ENCODE measurements at regions not wholly inside any gene's neighbourhood (a gene's known extent, or its start where the extent isn't known, plus 50 kb on each side); places are given as distances from the start of the nearest gene placed in this dataset.
A peak's percentile ranks its signal among the peaks of the same experiment; 100 is the strongest.
"Not testable (repeated sequence)": the region's sequence is repeated elsewhere in the genome, so short reads cannot be mapped to it uniquely, and the experiment has no call there.

DNA sequence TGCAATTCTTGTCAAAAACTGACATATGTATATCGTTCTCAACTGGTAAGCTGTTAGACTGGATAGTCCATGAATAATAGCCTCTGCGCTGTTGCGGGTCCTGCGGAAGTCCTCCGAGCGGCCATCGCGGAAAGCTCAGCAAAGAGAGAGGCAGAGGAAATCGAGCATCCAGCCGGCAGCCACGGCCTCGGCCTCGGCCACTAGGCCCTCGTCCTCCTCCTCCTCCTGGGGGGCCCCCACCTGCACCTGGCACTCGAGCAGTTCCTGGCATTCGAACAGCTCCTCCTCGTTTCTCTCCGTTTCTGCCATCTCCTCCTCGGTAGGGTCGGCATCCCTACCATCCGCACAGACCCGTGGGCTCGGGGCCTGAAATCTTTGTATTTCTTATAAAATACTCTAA lies 111.2 kb upstream of the CYLC1 start:
- H3K4me3 Mint-ChIP-seq (ENCODE audit: unreplicated experiment); H3K9me3 ChIP-seq; POLR2A ChIA-PET; H3K4me1 Mint-ChIP-seq (ENCODE audit: low read depth, unreplicated experiment); H3K27ac Mint-ChIP-seq (ENCODE audit: unreplicated experiment); H3K4me1 ChIP-seq; H3K36me3 Mint-ChIP-seq (ENCODE audit: insufficient read depth, unreplicated experiment); H3K27me3 Mint-ChIP-seq (ENCODE audit: insufficient read depth, unreplicated experiment); H3K27me3 ChIP-seq (replicated peaks; ENCODE audit: control insufficient read depth, insufficient read depth, low read length); intact Hi-C loops (cut with micrococcal nuclease; ENCODE audit: unreplicated experiment); H3K4me3 ChIP-seq (ENCODE audit: low read depth, low read length); H3K36me3 ChIP-seq (ENCODE audit: control insufficient read depth, insufficient read depth, low read length); BruUV-seq (replicated peaks); H3K9me3 Mint-ChIP-seq (ENCODE audit: unreplicated experiment); DNase-seq: not testable (repeated sequence)
- CTCF ChIA-PET, result interaction anchor here (0.7 kb wide), 1 partner anchor 17 kb away, joined by 3 read pairs; no protein-coding TSS in a partner anchor

DNA sequence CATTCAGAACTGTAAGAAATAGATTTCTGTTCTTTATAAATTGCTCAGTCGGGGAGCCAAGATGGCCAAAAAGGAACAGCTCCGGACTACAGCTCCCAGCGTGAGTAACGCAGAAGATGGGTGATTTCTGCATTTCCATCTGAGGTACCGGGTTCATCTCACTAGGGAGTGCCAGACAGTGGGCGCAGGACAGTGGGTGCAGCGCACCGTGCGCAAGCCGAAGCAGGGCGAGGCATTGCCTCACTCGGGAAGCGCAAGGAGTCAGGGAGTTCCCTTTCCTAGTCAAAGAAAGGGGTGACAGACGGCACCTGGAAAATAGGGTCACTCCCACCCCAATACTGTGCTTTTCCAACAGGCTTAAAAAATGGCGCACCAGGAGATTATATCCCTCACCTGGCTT lies 110.5 kb upstream of the CYLC1 start:
- H3K4me1 Mint-ChIP-seq (ENCODE audit: low read depth, unreplicated experiment); intact Hi-C loops (cut with micrococcal nuclease; ENCODE audit: unreplicated experiment); DNase-seq; H3K27me3 ChIP-seq (replicated peaks; ENCODE audit: control insufficient read depth, insufficient read depth, low read length); H3K9me3 ChIP-seq; H3K27ac Mint-ChIP-seq (ENCODE audit: unreplicated experiment); H3K27me3 Mint-ChIP-seq (ENCODE audit: insufficient read depth, unreplicated experiment); BruUV-seq (replicated peaks); H3K4me3 ChIP-seq (ENCODE audit: low read depth, low read length); H3K36me3 ChIP-seq (ENCODE audit: control insufficient read depth, insufficient read depth, low read length); H3K9me3 Mint-ChIP-seq (ENCODE audit: unreplicated experiment); CTCF ChIA-PET; POLR2A ChIA-PET; H3K4me3 Mint-ChIP-seq (ENCODE audit: unreplicated experiment); H3K36me3 Mint-ChIP-seq (ENCODE audit: insufficient read depth, unreplicated experiment); H3K4me1 ChIP-seq: not testable (repeated sequence)

- Histone ChIP-seq H3K4me1 (no peaks in the 10 kb centered on the region), H3K27me3 (replicated peaks; ENCODE audit: control insufficient read depth, insufficient read depth, low read length) (no peaks in the 10 kb centered on the region), H3K9me3 (no peaks in the 10 kb centered on the region), H3K4me3 (ENCODE audit: low read depth, low read length) (no peak overlapping the region), H3K36me3 (ENCODE audit: control insufficient read depth, insufficient read depth, low read length) (no peaks in the 10 kb centered on the region)
- Mint-ChIP-seq H3K36me3 (ENCODE audit: insufficient read depth, unreplicated experiment) (no peaks in the 10 kb centered on the region), H3K27ac (ENCODE audit: unreplicated experiment) (no peak overlapping the region), H3K9me3 (ENCODE audit: unreplicated experiment) (no peaks in the 10 kb centered on the region), H3K4me1 (ENCODE audit: low read depth, unreplicated experiment) (no peaks in the 10 kb centered on the region), H3K27me3 (ENCODE audit: insufficient read depth, unreplicated experiment) (no peaks in the 10 kb centered on the region), H3K4me3 (ENCODE audit: unreplicated experiment) (no peak overlapping the region)
- ChIA-PET CTCF (no interaction called here), POLR2A (no interaction called here)
- no peak for DNase-seq
- intact Hi-C loops (cut with micrococcal nuclease; ENCODE audit: unreplicated experiment), result loop anchor here (2.0 kb wide), 1 partner anchor 291 kb away; no protein-coding TSS in a partner anchor
- BruUV-seq (replicated peaks), result no TSS peak
- peak in 1 of 2 experiments; percentile 37 for TF ChIP-seq CTCF (IDR thresholded peaks at IDR 0.05; ENCODE audit: insufficient read depth in 1 of 2, low read depth in 1 of 2, low read length in 1 of 2, severe bottlenecking in 1 of 2, unreplicated experiment in 1 of 2)
These were observed 101.1 kb upstream of the CYLC1 start for GRCh38 chrX:83759872-83760271.

GRCh38 chrX:83771664-83772063 lies 89.3 kb upstream of the CYLC1 start:
- ChIA-PET CTCF (no interaction called here), POLR2A (no interaction called here)
- TF ChIP-seq CTCF (IDR thresholded peaks at IDR 0.05; ENCODE audit: insufficient read depth in 1 of 2, low read depth in 1 of 2, low read length in 1 of 2, severe bottlenecking in 1 of 2, unreplicated experiment in 1 of 2), result no peak
- Histone ChIP-seq H3K4me1 (no peaks in the 10 kb centered on the region), H3K36me3 (ENCODE audit: control insufficient read depth, insufficient read depth, low read length) (no peaks in the 10 kb centered on the region), H3K27me3 (replicated peaks; ENCODE audit: control insufficient read depth, insufficient read depth, low read length) (no peaks in the 10 kb centered on the region), H3K9me3 (no peaks in the 10 kb centered on the region), H3K4me3 (ENCODE audit: low read depth, low read length) (no peak overlapping the region)
- no TSS peak for BruUV-seq (replicated peaks)
- intact Hi-C loops (cut with micrococcal nuclease; ENCODE audit: unreplicated experiment), result loop anchor here (5.0 kb wide), 1 partner anchor 76 kb away; no protein-coding TSS in a partner anchor
- Mint-ChIP-seq H3K36me3 (ENCODE audit: insufficient read depth, unreplicated experiment) (no peaks in the 10 kb centered on the region), H3K4me3 (ENCODE audit: unreplicated experiment) (no peak overlapping the region), H3K27ac (ENCODE audit: unreplicated experiment) (no peak overlapping the region), H3K9me3 (ENCODE audit: unreplicated experiment) (no peaks in the 10 kb centered on the region), H3K27me3 (ENCODE audit: insufficient read depth, unreplicated experiment) (peaks cover 2% of the 10 kb centered on the region), H3K4me1 (ENCODE audit: low read depth, unreplicated experiment) (no peaks in the 10 kb centered on the region)
- no peak for DNase-seq
